ENCODE measurements at regions not wholly inside any gene's neighbourhood (a gene's known extent, or its start where the extent isn't known, plus 50 kb on each side); places are given as distances from the start of the nearest gene placed in this dataset.
"Not testable (repeated sequence)": the region's sequence is repeated elsewhere in the genome, so short reads cannot be mapped to it uniquely, and the experiment has no call there.

DNA sequence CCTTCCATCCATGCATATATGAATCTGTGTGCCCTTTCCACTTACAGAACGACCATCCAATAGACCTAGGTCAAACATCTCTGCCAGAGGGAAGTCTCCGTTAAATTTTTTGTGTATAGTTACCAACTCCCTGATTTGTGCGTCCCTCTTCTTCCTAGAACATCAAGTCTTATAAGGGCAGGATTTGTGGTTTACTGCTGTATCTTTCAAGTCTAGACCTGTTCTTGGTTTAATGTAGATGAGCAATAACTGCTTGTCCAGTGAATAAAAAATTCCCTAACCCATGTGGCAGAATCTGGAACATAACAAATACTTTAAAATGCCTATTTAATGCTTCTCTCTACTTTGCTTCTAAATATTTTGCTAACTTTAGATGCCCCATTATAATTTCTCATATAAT is 988.8 kb downstream of the RAPGEF2 start:
- no peak for DNase-seq (ENCODE audit: low spot score)

DNA sequence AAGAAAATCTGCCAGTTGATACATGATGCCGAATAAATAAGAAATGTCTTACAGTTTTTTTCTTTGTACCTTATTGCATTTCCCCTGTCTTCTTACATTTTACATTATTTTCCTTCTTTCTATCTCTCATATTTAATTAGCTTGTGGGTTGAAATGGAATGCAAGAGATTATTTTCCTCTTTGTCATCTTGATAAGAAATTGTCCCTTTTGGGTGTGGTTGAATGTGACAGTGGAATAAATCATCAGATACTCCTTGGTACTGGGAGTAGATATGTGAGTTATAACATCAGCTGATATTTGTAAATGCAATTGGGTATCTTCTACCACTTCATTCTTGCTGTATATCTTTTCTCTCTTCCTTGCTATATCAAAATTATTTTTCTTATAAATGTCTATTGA is 997.4 kb downstream of the RAPGEF2 start:
- DNase-seq (ENCODE audit: low spot score) = no peak

DNA sequence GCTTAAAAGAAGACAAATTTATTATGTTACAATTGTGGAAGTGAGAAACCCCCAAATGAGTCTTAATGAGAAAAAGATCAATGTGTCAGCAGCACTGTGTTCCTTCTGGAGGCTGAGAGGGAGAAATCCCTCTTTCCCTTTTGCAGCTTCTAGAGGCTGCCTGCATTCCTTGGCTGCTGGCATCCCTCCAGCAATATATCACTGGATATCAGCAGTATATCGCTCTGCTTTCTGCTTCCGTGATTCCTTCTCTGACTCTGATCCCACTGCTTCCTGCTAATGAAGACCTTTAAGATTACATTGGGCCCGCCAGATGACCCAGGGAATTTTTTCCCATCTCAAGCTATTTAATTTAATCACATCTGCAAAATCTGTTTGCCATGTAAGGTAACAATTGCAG is 1008.0 kb downstream of the RAPGEF2 start:
- no peak for DNase-seq (ENCODE audit: low spot score)

DNA sequence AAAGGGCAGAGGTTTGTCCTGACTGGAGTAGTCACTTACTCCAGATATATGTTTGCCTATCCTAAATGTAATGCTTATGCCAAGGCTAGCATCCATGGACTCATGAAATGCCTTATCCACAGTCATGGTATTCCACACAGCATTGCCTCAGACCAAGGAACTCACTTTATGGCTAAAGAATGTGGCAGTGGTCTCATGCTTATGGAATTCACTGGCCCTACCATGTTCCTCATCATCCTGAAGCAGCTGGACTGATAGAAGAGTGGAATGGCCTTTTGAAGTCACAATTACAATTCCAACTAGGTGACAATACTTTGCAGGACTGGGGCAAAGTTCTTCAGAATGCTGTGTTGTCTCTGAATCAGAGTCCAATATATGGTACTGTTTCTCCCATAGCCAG is 1014.8 kb downstream of the RAPGEF2 start:
- DNase-seq (ENCODE audit: low spot score) = no peak

DNA sequence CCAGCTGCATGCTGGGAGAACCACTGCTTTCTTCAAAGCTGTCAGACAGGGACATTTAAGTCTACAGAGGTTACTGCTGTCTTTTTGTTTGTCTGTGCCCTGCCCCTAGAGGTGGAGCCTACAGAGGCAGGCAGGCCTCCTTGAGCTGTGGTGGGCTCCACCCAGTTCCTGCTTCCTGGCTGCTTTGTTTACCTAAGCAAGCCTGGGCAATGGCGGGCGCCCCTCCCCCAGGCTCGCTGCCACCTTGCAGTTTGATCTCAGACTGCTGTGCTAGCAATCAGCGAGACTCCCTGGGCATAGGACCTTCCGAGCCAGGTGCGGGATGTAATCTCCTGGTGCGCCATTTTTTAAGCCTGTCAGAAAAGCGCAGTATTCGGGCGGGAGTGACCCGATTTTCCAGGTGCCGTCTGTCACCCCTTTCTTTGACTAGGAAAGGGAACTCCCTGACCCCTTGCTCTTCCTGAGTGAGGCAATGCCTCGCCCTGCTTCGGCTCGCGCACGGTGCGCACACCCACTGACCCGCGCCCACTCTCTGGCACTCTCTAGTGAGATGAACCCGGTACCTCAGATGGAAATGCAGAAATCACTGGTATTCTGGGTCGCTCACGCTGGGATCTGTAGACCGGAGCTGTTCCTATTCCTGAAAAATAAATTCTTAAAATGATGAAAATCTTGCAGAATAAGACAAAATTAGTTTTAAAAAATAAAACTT is 1022.9 kb downstream of the RAPGEF2 start:
- not testable (repeated sequence) for DNase-seq (ENCODE audit: low spot score)

DNA sequence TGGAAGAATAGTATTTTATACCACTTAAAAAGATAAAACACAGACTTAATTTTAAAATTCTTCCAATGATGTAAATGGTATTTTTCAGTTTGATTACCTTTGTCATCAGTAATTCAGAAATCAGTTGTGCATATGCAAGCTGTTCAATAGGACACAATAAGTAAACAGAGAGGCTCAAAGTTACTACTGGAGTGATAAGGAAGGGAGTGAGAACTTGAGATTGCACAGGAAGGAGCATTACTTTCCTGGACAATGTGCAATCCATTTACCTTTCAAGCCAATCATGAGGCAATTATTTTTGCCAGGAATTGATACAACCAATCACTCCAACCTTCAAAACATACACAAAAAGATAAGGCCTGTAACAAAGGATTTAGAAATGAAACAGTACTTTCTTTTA is 1024.3 kb downstream of the RAPGEF2 start:
- DNase-seq (ENCODE audit: low spot score) = no peak

DNA sequence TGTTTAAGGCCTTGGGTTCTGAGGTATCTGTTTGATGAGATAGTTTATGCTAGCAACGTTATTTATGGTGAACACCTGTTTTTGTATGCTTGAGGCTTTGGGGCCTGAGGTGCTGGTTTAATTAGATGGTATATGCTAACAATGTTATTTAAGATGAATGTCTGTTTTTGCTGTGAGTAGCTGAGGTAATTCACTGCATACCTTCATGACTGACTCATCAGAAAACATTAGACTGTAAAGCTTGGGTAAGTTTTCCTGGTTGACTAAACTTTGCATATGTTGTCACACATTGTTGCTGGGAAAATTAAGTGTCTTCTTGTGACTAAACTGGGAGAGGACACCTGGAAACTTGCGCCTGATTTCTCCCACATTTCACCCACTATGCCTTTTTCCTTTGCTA is 1026.6 kb downstream of the RAPGEF2 start:
- no peak for DNase-seq (ENCODE audit: low spot score)

DNA sequence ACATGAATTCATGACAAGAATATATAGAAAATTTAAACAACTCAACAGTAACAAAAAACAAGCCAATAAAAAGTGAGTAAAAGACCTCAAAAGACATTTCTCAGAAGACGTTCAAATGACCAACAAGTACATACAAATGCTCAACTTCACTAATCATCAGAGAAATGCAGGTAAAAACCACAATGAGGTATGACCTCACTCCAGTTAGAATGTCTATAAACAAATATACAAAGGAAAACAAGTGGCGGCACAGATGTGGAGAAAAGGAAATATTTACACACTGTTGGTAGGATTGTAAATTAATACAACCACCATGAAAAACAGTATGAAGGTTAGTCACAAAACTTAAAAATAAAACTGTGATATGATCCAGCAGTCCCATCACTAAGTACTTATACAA is 1033.1 kb downstream of the RAPGEF2 start:
- no peak for DNase-seq (ENCODE audit: low spot score)

DNA sequence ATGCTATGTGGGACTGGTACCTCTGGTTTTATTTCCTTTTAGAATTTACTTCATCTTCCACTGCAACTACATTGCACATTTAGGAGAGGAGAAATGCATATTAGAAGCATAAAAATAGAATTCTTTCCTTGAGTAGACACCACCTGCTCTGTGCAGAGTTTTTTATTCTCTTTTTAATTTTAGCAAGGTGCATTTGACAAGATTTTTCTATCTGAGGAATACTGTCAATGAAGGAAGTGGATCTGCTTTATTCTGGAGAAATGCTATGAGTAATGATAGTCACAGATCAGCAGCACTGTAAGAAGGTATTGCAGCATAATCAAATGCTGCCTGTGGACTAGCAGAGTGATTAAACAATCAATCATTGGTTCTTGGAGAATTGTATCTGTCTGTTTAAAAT is 1038.3 kb downstream of the RAPGEF2 start:
- DNase-seq (ENCODE audit: low spot score) = no peak

DNA sequence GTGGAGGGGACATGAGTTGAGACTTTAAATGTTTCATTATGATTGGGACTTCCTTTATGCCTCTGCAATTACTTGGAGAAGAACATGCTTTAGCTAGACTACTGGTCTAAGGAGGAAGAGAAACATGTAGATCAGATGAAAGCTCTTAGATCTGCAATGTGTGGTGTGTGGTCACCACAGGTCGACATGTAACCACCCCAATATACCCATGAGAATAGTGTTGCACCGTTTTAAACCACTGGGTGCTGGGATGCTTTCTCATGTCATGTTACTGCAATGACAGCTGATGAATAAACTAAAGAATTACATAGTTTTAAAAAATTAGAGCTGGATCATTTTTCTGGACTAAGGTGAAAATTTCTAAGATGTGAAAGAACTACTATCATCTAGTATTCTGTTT is 1039.7 kb downstream of the RAPGEF2 start:
- no peak for DNase-seq (ENCODE audit: low spot score)

DNA sequence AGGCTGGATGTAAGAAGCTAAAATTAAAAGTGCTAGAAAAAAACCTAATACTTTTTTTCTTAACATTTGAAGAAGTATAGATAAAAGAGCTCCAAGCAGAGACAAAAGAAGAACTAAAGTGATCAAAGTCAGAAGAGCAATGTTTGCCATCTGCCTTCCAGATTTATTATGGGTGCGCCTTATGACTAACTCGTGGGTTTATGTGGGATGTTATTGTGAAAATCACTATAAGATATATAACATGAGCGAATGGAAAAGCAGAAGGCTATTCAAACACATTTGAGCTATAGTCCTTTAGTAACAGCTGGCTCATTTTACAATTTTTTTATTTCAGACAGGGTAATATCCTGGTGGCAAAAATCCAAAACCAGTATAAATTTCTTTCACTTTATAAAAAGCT is 1040.7 kb downstream of the RAPGEF2 start:
- DNase-seq (ENCODE audit: low spot score) = no peak

DNA sequence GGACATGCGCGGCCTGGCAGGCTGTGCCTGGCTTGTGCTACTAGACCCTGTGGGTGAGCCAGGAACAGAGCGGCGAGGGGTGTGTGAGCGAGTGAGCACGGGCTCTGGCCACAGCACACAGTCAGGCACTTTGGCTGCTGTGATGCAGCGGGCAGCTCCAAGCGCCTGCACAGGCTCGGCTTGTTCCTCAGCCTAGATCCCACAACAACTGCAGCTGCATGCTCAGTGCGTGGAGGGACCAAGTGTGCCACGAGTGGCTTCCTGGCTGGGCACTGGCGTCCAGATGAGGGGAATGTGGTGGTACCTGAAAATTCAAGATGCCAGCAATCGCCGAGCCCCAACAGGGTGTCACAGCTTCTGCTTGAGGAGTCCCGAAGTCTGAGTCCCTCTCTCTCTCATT is 1056.6 kb downstream of the RAPGEF2 start:
- no peak for DNase-seq (ENCODE audit: low spot score)

DNA sequence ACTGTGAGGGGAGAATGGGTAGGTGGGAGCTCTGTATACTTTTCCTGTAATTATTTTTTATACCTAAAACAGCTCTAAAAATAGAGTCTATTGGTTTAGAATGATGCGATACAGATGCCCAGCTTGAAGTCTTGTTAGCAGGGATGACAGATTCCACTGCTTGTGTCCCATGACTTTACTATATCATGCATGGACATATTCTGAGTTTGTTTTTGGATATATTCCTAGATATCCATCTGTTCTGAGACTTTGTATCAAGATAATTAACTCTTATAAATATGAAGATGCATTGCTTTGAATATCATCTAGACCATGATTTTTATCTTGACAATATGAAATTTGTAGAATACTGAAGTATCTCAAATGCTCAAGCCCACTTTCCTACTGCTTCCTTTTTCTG is 1058.1 kb downstream of the RAPGEF2 start:
- DNase-seq (ENCODE audit: low spot score) = no peak

DNA sequence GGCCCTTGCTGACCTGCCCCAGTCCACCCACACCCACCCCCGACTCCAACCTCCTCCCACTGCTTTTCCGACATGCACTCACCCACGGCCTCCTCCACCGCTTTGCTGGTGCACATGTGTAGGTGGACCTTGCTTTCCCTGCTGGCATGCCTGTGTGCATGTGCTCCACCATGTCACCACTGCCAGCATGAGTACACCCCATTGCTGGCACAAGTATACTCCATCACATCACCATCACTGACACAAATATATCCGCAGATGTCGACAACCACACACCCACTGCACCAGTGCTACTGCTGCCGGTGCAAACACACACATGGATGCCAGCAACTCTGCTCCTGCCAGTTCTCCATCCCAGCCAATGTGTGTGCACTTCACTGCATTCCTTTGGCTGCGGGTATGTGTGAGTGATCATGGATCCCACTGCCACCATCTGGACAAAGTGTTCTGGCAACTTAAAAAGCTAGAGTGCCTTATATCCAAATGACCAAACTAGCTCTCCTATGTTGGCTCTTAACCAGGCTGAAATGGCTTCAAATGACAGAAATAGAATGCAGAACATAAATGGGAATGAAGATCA is 1072.3 kb downstream of the RAPGEF2 start:
- no peak for DNase-seq (ENCODE audit: low spot score)

DNA sequence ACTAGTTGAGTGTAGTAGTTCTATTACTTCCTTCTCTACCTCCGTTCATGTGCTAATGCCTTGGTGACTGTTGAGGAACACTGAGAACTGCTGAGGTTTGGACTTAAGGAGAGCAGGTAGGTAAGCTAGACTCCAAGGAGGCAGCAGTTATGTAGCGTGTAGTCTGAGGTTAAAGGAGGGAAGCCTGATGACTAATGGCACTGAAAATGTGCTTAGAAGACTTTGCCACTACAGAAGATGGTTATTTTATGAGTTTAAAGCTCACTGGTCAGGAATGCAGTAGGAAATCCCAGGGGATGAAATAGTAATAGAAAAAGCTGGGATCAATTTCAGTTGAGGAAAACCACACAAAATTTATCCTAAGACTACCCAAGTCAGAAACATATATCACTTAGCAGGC is 1077.3 kb downstream of the RAPGEF2 start:
- no peak for DNase-seq (ENCODE audit: low spot score)

DNA sequence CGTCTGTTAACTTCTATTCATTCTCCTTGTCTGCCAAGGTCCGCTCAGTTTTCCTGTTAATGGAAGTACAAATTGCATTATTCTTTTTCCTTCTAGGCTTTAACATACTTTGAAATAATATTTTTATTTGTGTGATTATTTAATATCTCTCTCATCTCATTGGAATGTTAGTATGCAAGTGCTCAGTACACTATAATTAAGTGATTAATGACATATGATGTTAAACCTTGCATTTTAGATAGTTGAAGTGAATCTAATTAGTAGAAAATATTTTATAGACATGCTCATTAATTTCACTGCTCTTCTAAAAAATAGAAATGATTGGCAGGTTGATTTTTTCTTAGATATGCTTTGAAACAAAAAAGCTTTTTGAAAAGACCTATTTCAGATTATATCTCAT is 1079.8 kb downstream of the RAPGEF2 start:
- DNase-seq (ENCODE audit: low spot score) = no peak

DNA sequence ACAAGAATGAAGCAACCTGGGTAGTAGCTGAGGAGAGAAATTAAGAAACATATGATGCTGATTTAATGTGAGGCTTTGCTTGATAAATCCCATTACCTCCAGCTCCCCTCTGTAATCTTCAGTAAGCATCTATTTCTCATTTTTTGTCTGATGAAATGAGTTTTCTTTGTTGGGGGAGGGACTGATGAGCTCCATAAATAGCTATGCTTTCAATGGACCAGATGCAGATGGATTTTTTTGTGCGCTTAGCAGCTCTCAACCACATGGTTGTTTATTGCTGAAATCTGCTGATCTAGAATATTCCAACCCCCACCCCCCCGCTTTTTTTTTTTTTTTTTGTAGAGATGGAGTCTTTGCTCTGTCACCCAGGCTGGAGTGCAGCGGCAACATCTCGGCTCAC is 1082.0 kb downstream of the RAPGEF2 start:
- DNase-seq (ENCODE audit: low spot score) = no peak

DNA sequence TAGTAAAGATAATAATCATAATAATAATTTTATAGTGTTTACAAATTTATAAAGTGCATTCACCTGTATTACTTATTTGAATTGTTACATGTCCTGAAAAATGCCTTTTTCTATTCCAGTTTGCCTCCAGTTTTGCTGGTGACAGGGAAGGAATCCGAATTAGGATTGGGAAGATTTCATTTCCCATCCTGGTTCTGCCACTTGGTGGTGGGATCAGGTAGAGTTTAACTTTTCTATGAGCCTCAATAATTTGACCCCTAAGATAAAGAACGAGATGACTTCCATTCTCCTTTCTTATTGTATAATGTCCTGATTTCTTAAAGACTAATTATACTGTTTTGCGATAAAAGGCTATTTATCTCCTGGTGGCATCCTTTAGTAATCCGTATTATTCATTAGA is 1090.9 kb downstream of the RAPGEF2 start:
- no peak for DNase-seq (ENCODE audit: low spot score)

DNA sequence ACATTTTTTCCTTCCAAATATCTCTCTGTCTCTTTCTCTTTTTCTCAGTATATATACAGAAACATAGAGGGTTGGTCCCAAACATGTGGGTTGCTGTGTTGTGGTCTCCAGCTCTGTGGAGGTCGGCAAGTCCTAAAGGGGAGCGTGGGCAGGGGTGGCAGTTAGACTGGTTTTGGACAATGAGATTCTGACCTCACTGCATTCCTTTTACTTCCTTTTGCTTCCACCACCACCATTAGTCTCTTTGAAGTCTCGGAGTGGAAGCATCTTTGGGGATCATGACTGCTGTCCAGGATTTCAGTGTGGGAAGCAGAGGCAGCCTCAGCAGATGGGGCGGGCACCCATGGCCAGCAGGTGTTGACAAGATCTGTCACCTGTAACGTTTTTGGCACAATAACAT is 1091.8 kb downstream of the RAPGEF2 start:
- no peak for DNase-seq (ENCODE audit: low spot score)

DNA sequence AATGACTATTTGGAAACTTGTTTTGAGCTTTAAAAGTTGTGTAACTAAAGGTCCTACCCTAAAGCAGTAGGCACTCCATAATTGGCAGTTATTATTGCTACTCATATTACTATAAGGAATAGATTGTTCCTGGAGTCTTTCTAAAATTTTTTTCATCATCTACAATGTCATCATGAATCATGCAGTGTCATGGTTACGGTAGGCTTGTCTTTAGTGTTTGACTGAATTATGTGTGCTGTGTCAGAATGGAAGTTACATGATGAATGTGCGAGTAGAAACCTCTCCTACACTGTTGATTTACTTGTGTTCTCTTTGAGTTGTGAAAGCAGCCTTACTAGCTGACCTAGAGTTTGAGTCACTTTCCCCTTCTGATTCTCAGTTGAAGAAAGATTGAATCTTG is 1099.9 kb downstream of the RAPGEF2 start:
- DNase-seq (ENCODE audit: low spot score) = no peak

DNA sequence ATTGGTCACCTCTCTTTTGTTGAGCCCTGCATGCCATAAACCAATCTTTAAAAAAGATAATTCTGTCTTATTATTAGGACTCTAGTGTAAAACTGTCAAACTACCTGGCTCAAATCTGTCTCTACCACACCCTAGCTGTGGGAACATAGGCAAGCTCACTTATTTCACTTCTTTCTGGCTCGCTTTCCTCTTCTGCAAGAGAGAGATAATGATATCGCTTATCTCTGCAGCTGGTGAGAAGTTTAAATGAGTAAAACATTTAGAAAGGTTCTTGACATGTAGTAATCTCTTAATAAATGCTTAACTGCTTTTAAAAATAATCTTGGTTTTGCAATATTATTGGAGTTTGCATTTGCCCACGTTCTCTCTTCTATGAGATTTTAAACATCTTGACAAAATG is 1109.2 kb downstream of the RAPGEF2 start:
- DNase-seq (ENCODE audit: low spot score) = no peak

DNA sequence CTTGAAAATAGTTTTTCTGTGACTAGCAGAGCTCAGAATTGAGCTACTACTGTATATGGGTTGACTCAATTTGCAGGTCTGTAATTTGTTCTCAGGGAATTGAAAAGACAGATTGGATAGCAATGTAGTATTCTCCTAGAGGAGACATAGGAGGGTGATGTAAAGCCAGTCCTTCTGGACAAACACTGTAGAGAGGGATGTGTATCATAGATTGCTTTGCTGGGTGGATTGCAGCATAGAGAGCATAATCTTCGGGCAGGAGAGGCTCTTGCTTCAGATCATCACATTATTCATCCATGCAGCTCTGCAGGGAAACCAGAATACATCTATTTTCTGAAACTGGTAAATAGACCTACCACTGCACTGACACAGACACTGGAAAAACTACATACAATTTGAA is 1110.5 kb downstream of the RAPGEF2 start:
- no peak for DNase-seq (ENCODE audit: low spot score)

DNA sequence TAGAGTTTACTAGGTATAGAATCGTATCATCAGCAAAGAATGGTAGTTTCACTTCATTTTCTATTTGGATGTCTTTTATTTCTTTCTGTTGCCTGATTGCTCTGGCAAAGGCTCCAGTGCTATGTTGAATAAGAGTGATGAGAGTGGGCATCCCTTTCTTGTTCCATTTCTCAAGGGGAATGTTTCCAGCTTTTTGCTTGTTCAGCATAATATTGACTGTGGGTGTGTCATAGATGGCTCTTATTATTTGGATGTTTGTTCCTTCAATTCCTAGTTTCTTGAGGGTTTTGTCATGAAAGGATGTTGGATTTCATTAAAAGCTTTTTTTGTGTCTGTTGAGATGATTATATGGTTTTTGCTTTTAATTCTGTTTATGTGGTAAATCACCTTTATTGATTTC is 1114.5 kb downstream of the RAPGEF2 start:
- DNase-seq (ENCODE audit: low spot score) = no peak

DNA sequence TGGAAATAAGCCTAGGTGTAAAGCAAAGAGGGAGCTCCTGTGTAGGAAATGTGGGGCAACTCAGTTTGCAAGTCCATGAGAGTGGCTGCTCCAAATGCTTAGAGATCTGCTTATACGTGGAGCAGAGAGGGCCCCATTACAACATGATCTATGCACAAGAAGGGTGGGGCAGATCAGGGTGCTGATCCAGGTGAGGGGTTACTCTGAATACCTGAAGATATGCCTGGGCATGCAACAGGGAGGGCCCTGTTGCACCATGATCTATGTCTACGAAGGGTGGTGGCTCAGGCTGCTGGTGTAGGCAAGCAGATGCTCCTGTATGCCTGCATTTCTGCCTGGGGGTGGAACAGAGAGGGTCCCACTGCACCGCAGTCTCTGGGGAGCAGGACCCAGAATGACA is 1121.2 kb downstream of the RAPGEF2 start:
- no peak for DNase-seq (ENCODE audit: low spot score)
